Activated CD8-positive, alpha-beta memory T cell treated with anti-CD3 and anti-CD28 coated beads for 4 hours (primary cell): ENCODE measurements at regions not wholly inside any gene's neighbourhood (a gene's known extent, or its start where the extent isn't known, plus 50 kb on each side); places are given as distances from the start of the nearest gene placed in this dataset.
"Not testable (repeated sequence)": the region's sequence is repeated elsewhere in the genome, so short reads cannot be mapped to it uniquely, and the experiment has no call there.

Source experiments
- DNase-seq, 2 donors: peaks; one replicate each; pipeline ENCODE4 v3.0.0-alpha.2; 2020; ENCODE audit warnings: low read depth in 2 of 2

GRCh38 chr10:8280946-8281345, 226.5 kb downstream of the GATA3 start:
- DNase-seq: no peak

GRCh38 chr10:8282340-8282739, 227.9 kb downstream of the GATA3 start:
- no peak for DNase-seq

DNA sequence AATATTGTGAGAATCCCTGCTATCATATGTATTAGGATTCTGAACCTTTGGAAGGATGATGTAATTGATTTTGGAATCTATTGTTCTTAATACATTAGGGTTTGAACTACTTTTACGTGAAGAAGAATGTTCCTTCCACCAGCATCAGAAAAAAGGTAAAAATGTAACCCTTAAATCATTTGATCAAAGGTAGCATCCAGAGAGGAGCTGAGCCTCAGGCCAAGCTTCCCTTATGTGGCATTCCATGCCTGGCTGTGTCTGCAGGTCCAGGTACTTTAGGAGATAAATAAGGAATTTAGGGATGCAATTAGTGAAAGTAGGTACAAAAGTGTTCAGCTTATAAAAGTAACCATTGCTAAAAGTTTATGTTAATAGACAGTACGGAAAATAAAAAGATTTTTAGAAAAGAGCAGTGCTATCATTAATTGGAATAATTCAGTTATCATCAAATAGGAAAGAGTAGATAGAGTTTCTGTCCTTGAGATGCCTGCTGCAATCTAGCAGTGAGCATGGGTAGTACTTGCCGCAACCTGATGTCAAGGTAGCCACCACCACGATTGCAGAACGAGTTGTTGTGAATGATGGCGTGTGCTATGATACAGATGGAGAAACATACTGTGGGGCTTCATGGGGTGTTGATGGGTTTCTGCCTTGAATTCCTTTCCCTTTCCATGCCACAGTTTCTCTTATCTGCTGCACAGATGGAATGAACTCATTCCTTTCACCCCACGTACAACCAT, 228.8 kb downstream of the GATA3 start:
- no peak for DNase-seq

DNA sequence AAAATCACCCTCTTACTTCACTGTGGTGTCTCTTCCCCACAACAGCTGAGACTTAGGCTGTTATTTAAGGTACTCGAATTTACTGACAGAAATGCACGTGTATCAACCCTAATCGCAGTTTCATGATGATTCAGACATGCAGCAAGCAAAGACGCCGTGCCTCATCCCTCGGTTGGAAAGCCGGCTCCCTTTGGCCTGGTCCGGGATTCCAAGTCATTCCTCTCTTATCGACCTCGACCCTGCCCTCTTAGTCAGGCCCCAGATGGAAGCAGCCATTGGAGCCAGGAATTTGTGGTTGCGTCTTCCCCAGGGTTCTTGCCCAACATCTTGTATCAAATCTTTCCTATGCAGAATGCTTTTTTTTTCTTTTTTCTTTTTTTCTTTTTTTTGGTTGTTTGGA, 229.5 kb downstream of the GATA3 start:
- no peak for DNase-seq

DNA sequence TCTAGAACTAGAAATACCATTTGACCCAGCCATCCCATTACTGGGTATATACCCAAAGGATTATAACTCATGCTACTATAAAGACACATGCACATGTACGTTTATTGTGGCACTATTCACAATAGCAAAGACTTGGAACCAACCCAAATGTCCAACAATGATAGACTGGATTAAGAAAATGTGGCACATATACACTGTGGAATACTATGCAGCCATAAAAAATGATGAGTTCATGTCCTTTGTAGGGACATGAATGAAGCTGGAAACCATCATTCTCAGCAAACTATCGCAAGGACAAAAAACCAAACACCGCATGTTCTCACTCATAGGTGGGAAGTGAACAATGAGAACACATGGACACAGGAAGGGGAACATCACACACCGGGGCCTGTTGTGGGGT, 231.5 kb downstream of the GATA3 start:
- DNase-seq: not testable (repeated sequence)

- DNase-seq: no peak
These were observed 234.1 kb downstream of the GATA3 start for GRCh38 chr10:8288600-8288999.

- DNase-seq: no peak
These were observed 234.9 kb downstream of the GATA3 start for GRCh38 chr10:8289186-8289924.

DNA sequence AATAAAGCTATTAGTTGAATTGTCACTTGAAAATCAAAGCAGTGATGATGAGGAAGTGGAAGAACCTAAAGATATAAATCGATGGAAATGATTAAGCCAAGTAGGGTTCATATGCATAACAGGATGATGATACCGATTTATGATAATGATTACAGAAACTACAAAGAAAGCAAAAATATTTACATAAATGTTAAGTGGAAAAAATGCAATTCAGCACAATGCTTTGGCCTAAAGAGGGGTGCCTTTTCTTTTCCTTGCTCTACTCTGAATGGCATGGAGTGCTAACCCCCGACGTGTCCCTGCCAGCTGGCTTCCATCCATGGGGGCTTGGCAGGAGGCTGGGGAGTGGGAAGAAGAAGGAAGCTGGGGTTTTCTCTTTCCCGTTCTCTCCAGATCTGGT, 240.3 kb downstream of the GATA3 start:
- no peak for DNase-seq

DNA sequence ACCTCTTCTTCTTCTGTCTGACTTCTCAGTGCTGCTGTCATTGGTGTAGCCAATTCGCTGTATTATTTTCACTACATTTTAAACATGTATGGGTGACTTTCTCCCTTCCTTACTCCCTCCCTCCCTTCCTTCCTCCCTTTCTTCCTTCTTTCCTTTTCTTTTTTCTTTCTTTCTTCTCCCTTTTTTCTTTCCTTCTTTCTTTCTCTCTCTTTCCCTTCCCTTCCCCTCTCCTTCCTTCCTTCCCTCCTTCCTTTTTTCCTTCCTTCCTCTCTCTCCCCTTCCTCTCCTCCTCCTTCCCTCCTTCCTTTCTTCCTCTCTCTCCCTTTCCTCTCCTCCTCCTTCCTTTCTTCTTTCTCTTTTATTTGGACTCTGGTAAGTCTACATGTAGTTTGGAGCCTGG, 240.8 kb downstream of the GATA3 start:
- DNase-seq: no peak

GRCh38 chr10:8296090-8296733, 241.7 kb downstream of the GATA3 start:
- no peak for DNase-seq

DNA sequence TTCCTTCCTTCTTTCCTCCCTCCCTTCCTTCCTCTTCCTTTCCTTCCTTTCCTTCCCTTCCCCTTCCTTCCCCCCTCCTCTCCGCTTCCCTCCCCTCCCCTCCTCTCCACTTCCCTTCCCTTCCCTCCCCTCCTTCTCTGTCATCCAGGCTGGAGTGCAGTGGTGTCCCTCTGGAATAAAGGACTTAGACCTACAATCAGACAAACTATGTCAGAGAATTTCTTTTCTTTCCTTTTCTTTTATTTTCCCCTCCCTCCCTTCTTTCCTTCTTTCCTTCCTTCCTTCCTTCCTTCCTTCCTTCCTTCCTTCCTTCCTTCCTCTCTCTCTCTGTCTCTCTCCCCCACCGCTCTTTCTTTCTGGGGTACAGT, 242.2 kb downstream of the GATA3 start:
- DNase-seq: no peak

DNA sequence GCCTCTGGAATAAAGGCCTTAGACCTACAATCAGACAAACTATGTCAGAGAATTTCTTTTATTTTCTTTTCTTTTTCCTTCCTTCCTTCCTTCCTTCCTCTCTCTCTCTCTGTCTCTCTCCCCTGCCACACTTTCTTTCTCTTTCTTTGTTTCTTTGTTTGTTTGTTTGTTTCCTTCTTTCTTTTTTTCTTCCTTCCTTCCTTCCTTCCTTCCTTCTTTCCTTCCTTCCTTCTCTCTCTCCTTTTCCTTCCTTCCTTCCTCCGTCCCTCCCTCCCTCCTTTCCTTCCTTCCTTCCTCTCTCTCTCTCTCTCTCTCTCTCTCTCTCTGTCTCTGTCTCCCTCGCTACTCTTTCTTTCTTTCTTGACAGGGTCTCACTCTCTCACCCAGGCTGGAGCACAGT, 242.6 kb downstream of the GATA3 start:
- DNase-seq: no peak

- no peak for DNase-seq
These were observed 243.5 kb downstream of the GATA3 start for GRCh38 chr10:8297959-8298358.

GRCh38 chr10:8298896-8299570, 244.5 kb downstream of the GATA3 start:
- no peak for DNase-seq

- DNase-seq: no peak
These were observed 246.4 kb downstream of the GATA3 start for GRCh38 chr10:8300925-8301324.

DNA sequence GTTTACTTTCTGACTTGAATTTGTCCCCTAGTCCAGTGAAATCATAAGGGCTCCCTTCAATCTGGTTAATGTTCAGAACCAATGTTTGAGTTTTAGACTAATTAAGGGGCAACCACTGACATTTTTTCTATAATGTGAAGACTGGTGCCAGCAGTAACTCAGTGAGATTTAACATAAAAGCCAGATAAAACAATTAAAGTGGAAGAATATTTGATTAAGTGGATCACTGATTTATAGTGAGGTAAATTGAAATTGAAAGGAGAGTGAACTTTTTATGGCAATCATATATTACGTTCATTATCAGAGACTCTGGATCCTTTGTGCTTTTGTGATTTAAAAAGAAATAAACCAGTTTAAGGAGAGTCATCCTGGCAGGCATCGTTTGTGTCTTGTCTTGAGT, 246.8 kb downstream of the GATA3 start:
- DNase-seq: no peak

DNA sequence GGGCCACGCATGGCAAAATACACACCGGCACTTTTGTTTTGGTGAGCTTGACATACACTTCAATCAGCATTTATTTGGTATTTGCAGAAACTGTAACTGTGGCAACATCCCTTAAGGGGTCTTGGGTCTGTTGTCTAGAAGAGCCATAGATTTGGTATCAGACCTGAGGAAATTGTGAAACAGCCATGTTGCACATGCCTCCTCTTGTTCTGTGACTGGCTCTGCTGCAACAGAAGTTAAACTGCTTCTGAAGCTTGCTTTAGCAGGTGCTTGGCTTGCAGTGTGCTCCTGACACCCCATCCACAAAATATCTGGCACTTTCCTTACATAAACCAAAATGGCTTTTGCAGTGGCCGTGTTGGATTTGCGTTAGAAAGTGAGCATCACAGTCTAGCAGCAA, 247.3 kb downstream of the GATA3 start:
- no peak for DNase-seq

- no peak for DNase-seq
These were observed 248.1 kb downstream of the GATA3 start for GRCh38 chr10:8302565-8302964.

DNA sequence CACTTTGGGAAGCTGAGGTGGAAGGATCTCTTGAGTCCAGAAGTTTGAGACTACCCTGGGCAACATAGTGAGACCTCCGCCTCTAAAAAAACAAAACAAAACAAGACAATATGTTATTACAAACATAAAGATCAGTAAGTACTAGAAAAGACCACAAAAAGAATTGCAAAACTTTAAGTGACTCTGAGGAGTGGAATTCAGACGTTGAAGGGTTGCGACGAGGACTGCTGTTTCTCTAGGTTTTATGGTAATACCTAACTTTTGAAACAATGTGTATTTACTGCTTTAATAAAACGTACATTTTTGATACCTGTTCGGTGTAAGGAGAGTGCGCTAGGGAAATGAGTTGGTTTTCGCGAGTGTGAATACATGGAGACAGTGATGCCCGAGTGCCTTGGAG, 250.4 kb downstream of the GATA3 start:
- DNase-seq: no peak

- DNase-seq: no peak
These were observed 251.6 kb downstream of the GATA3 start for GRCh38 chr10:8305876-8306652.

DNA sequence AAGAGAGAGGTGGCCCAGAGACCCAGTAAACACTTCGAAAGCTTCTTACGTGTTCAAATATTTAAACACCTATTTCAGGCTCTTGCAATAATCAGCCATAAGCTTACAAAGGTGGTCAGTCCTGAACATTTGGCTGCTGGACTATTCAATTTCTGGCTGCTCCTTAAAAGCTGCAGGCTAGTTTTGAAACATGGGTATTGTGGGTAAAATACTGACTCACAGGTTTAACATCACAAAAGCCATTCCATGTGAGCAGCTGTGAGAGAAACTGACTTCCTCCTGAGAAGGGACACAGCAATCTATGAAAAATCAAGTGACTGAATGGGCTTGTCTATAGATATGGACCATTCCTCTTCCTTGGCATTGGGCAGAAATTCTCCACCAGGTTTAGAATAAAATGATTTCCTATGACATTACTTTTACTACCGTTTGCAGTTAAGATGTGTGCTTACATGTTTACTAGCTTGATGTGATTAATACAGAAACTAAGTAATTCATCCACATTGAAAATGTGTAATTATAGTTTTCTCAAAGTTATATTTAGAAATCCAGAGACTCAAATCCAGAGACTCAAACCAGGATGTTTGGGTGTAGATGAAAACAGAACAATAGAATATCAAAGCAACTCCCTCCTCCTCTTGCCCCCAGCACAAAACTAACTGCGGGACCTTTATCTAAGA, 252.3 kb downstream of the GATA3 start:
- DNase-seq: no peak
